Gastroesophageal sphincter (tissue), 4 donors: ENCODE measurements at regions not wholly inside any gene's neighbourhood (a gene's known extent, or its start where the extent isn't known, plus 50 kb on each side); places are given as distances from the start of the nearest gene placed in this dataset.

Source experiments
- ATAC-seq: fragments of 150-250 bp; one replicate; pipeline ENCODE4 v1.9.1; 2016; ENCODE audit warnings: mild to moderate bottlenecking, moderate library complexity
- H3K27ac ChIP-seq, 4 donors: fragments of 200-600 bp; sonication (generic) in 3 of 4; 1 replicate in 3 of 4; 2 replicates in 1 of 4; pipeline ENCODE4 v1.5.1; 2016 to 2019
- H3K27me3 ChIP-seq: fragments of 200-600 bp; sonication (generic); one replicate; pipeline ENCODE4 v1.5.1; 2019
- H3K36me3 ChIP-seq, 2 donors: fragments of 200-600 bp; sonication (generic); one replicate each; pipeline ENCODE4 v1.5.1; 2019; ENCODE audit warnings: control low read depth in 1 of 2
- H3K4me1 ChIP-seq, 3 donors: fragments of 200-600 bp; sonication (generic); 1 replicate in 2 of 3; 2 replicates in 1 of 3; pipeline ENCODE4 v1.5.1; 2016 to 2019; ENCODE audit warnings: control low read depth in 2 of 3
- H3K4me3 ChIP-seq, 2 donors: fragments of 200-600 bp; sonication (generic); one replicate each; pipeline ENCODE4 v1.5.1; 2019; ENCODE audit warnings: mild to moderate bottlenecking in 1 of 2, moderate library complexity in 1 of 2
- H3K9me3 ChIP-seq, 3 donors: fragments of 200-600 bp; sonication (generic); one replicate each; pipeline ENCODE4 v1.5.1; 2017 to 2019; ENCODE audit warnings: control low read depth in 2 of 3
- EP300 ChIP-seq: sonication (generic); formaldehyde crosslinking; IDR thresholded peaks from one replicate; pipeline ENCODE4 v1.6.1; 2017; ENCODE audit warnings: antibody characterized with exemption, mild to moderate bottlenecking
- POLR2A ChIP-seq, 2 donors: fragments of 450-650 bp; IDR thresholded peaks; one replicate each; pipeline ENCODE4 v1.6.1; 2017; ENCODE audit warnings: antibody characterized with exemption in 2 of 2, mild to moderate bottlenecking in 2 of 2, moderate library complexity in 1 of 2
- POLR2AphosphoS5 ChIP-seq: sonication (generic); formaldehyde crosslinking; IDR thresholded peaks from one replicate; pipeline ENCODE4 v1.6.1; 2017; ENCODE audit warnings: antibody characterized with exemption
- WGBS, 2 donors: methylation state at CpG; one replicate each; pipeline ENCODE4 v1.1.5; 2018; ENCODE audit warnings: low coverage in 1 of 2; 5-methylcytosine and 5-hydroxymethylcytosine counted together
- TF ChIP-seq, protein P1 (sequence below), 4 experiments: fragments of 200-600 bp in 2 of 4; fragments of 450-650 bp in 2 of 4; sonication (generic) in 1 of 4; IDR thresholded peaks; one replicate each; pipeline ENCODE4 v1.5.1; 2017 to 2019; ENCODE audit warnings: antibody characterized with exemption in 4 of 4, mild to moderate bottlenecking in 2 of 4, moderate library complexity in 2 of 4

- TF ChIP-seq, protein P1, sequence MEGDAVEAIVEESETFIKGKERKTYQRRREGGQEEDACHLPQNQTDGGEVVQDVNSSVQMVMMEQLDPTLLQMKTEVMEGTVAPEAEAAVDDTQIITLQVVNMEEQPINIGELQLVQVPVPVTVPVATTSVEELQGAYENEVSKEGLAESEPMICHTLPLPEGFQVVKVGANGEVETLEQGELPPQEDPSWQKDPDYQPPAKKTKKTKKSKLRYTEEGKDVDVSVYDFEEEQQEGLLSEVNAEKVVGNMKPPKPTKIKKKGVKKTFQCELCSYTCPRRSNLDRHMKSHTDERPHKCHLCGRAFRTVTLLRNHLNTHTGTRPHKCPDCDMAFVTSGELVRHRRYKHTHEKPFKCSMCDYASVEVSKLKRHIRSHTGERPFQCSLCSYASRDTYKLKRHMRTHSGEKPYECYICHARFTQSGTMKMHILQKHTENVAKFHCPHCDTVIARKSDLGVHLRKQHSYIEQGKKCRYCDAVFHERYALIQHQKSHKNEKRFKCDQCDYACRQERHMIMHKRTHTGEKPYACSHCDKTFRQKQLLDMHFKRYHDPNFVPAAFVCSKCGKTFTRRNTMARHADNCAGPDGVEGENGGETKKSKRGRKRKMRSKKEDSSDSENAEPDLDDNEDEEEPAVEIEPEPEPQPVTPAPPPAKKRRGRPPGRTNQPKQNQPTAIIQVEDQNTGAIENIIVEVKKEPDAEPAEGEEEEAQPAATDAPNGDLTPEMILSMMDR (IDR thresholded peaks at IDR 0.05) = no peak
- TF ChIP-seq POLR2AphosphoS5 (no peak), EP300 (no peak), POLR2A (IDR thresholded peaks at IDR 0.05) (no peak)
- H3K27ac ChIP-seq = no peak overlapping the region
- no peaks in the 10 kb centered on the region for H3K27me3 ChIP-seq
- no peaks in the 10 kb centered on the region for H3K4me1 ChIP-seq
- no peaks in the 10 kb centered on the region for H3K36me3 ChIP-seq
- no peak overlapping the region for H3K4me3 ChIP-seq
- peaks cover 0 to 6% (median 0%) of the 10 kb centered on the region in 3 donors for H3K9me3 ChIP-seq
- no peak for ATAC-seq
These were observed 213.1 kb downstream of the CDH26 start for GRCh38 chr20:60171313-60171712.

- Histone ChIP-seq H3K36me3 (no peaks in the 10 kb centered on the region), H3K27ac (no peak overlapping the region), H3K27me3 (no peaks in the 10 kb centered on the region), H3K4me1 (no peaks in the 10 kb centered on the region), H3K4me3 (no peak overlapping the region), H3K9me3 (peaks cover 0 to 6% (median 0%) of the 10 kb centered on the region in 3 donors)
- TF ChIP-seq POLR2A (IDR thresholded peaks at IDR 0.05) = no peak
- TF ChIP-seq EP300 = no peak
- TF ChIP-seq, protein P1 (IDR thresholded peaks at IDR 0.05) = no peak
- no peak for TF ChIP-seq POLR2AphosphoS5
- 70 to 77% methylated on average over 4 of the region's 4 CpGs for WGBS, 2 donors
- ATAC-seq = no peak
These were observed 213.5 kb downstream of the CDH26 start for GRCh38 chr20:60171738-60172137.

DNA sequence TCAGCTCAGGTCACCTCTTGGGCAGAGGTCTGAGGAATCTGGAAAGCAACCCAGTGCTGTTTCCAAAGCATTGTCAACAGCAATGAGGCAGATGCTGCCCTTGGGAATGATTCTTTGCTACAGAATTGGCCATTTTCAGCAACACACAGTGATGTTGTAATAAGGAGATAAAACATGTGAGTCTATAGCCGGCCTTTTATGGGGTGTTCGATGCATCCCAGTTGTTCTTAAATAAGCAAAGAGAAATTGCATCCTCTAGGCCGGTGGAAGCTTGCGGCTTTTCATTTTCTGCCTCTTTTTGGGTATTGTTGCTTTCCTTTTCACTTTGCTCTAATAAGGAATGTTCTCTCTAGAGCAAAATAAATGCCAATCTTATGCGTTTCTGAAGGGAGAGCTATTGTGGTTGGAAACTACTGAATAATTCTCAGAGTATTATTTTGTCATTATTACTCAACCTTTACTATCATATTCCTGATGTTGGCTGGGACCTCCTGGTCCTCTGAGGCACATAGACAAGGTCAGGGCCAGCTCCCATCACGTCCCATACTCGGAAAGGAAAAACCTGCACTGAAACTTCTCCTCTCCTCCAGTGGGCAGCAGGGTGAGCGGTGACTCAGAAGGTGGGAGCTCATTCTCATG is 214.2 kb downstream of the CDH26 start:
- H3K27ac ChIP-seq = no peak overlapping the region
- ATAC-seq = no peak
- no peaks in the 10 kb centered on the region for H3K36me3 ChIP-seq
- TF ChIP-seq, protein P1 (IDR thresholded peaks at IDR 0.05) = no peak
- TF ChIP-seq POLR2A (IDR thresholded peaks at IDR 0.05) = no peak
- TF ChIP-seq EP300 = no peak
- TF ChIP-seq POLR2AphosphoS5 = no peak
- H3K27me3 ChIP-seq = no peaks in the 10 kb centered on the region
- WGBS, 2 donors = 70 to 75% methylated on average over 7 of the region's 8 CpGs
- H3K9me3 ChIP-seq = peaks cover 0 to 6% (median 0%) of the 10 kb centered on the region in 3 donors
- no peaks in the 10 kb centered on the region for H3K4me1 ChIP-seq
- no peak overlapping the region for H3K4me3 ChIP-seq

DNA sequence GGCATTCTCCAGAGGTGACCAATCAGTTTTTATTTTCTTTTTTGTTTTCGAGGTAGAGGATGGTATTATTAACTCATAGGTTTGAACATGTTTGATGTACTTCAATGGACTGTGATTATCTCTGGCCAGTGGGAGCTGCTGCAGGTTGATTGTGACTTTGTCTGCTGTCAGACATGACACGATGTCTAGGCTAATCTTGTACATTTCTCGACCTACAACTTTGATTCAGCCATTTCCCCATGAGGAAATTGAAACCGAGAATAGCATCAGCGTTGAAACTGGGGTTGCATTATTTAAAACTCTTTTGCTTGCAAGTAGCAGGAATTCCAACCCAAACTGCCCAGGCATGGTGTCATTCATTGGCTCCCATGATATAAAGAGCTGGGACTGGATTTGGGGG is 218.9 kb downstream of the CDH26 start:
- no peak overlapping the region for H3K4me3 ChIP-seq
- H3K27ac ChIP-seq = no peak overlapping the region
- WGBS, 2 donors = 56 to 81% methylated on average over 3 to 5 of the region's 5 CpGs
- no peak for ATAC-seq
- peaks cover 5% of the 10 kb centered on the region for H3K27me3 ChIP-seq
- TF ChIP-seq, protein P1 (IDR thresholded peaks at IDR 0.05) = no peak
- TF ChIP-seq EP300 (no peak), POLR2AphosphoS5 (no peak), POLR2A (IDR thresholded peaks at IDR 0.05) (no peak)
- H3K9me3 ChIP-seq = peaks cover 0 to 6% (median 0%) of the 10 kb centered on the region in 3 donors
- H3K36me3 ChIP-seq = no peaks in the 10 kb centered on the region
- no peaks in the 10 kb centered on the region for H3K4me1 ChIP-seq

DNA sequence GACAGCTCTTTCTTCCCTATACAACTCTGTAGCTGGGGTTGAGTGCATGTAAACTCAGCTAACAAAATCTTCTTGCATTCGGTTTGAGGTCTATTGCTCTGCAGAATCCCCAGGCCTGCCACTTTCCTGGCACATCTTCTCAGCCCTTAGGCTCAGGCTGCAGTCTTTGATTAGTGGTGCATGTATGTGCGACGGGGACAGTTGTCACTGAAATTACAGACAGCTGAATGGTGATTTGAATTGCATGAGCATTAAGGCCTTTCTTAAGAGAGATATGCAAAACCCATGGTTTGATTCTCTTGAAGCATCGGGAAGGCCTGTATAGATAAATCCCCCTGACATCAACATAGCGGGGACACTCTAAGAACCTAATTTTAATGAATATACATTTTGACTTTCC is 222.8 kb downstream of the CDH26 start:
- no peaks in the 10 kb centered on the region for H3K4me1 ChIP-seq
- no peak overlapping the region for H3K27ac ChIP-seq
- H3K27me3 ChIP-seq = peaks cover 9% of the 10 kb centered on the region
- no peak for ATAC-seq
- H3K36me3 ChIP-seq = no peaks in the 10 kb centered on the region
- WGBS, 2 donors = 81 to 93% methylated on average over 2 to 5 of the region's 5 CpGs
- H3K4me3 ChIP-seq = no peak overlapping the region
- H3K9me3 ChIP-seq = peaks cover 0 to 8% (median 0%) of the 10 kb centered on the region in 3 donors
- no peak for TF ChIP-seq POLR2A (IDR thresholded peaks at IDR 0.05)
- TF ChIP-seq, protein P1 (IDR thresholded peaks at IDR 0.05) = no peak
- TF ChIP-seq EP300 = no peak
- no peak for TF ChIP-seq POLR2AphosphoS5
